Thyroid gland (tissue), 4 donors: ENCODE measurements at regions not wholly inside any gene's neighbourhood (a gene's known extent, or its start where the extent isn't known, plus 50 kb on each side); places are given as distances from the start of the nearest gene placed in this dataset.

Experiments
- DNase-seq, 2 donors: peaks; one replicate each; pipeline ENCODE4 v3.0.0-alpha.2; 2019
- H3K27ac ChIP-seq, 3 donors: fragments of 200-600 bp; sonication (generic); 1 replicate in 2 of 3; 2 replicates in 1 of 3; pipeline ENCODE4 v1.5.1; 2016 to 2019; ENCODE audit warnings: mild to moderate bottlenecking in 1 of 3, moderate library complexity in 1 of 3
- H3K27me3 ChIP-seq: fragments of 200-600 bp; sonication (generic); one replicate; pipeline ENCODE4 v1.5.1; 2019
- H3K36me3 ChIP-seq, 2 donors: fragments of 200-600 bp; sonication (generic); one replicate each; pipeline ENCODE4 v1.5.1; 2016 to 2019
- H3K4me1 ChIP-seq, 2 donors: fragments of 200-600 bp; sonication (generic); one replicate each; pipeline ENCODE4 v1.5.1; 2017 to 2019
- H3K4me3 ChIP-seq, 3 donors: fragments of 200-600 bp; sonication (generic); replicated peaks in 1 of 3; 1 replicate in 2 of 3; 2 replicates in 1 of 3; pipeline ENCODE4 v1.5.1; 2016; ENCODE audit warnings: mild to moderate bottlenecking in 1 of 3
- H3K9me3 ChIP-seq: fragments of 200-600 bp; sonication (generic); one replicate; pipeline ENCODE4 v1.5.1; 2017
- POLR2A ChIP-seq, 2 donors: fragments of 450-650 bp; IDR thresholded peaks; one replicate each; pipeline ENCODE4 v1.6.1; 2017; ENCODE audit warnings: antibody characterized with exemption in 2 of 2, mild to moderate bottlenecking in 2 of 2, moderate library complexity in 1 of 2
- WGBS, 2 donors: methylation state at CpG; one replicate each; pipeline ENCODE4 v1.1.5; 2017; 5-methylcytosine and 5-hydroxymethylcytosine counted together
- intact Hi-C: fragments of 100-400 bp; cut with DNase I; formaldehyde crosslinking; loops from one replicate; pipeline ENCODE4 v1.15.1; 2023
- TF ChIP-seq, protein P1 (sequence below), 6 experiments: fragments of 200-600 bp in 3 of 6; fragments of 450-650 bp in 3 of 6; sonication (generic) in 3 of 6; IDR thresholded peaks; one replicate each; pipeline ENCODE4 v1.5.1; 2016 to 2019; ENCODE audit warnings: antibody characterized with exemption in 6 of 6, mild to moderate bottlenecking in 2 of 6, inconsistent platforms in 1 of 6, moderate library complexity in 1 of 6

DNA sequence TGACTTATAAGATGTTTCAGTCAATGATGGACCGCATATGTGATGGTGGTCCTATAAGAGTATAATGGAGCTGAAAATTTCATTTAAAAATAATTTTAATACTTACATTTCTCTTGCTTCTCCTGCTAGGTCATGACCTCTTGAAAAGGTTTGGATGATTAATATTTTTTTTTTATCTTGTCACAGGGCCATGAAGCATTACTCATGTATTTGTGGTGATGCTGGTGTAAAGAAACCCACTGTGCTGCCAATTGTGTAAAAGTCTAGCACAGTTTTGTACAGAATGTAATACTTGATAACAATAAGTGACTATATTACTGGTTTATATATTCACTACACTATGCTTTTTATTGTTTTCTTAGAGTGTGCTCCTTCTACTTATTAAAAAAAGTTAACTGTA is 124.2 kb upstream of the CELF4 start:
- 96 to 98% methylated on average over 1 of the region's 1 CpG for WGBS, 2 donors
- TF ChIP-seq, protein P1, sequence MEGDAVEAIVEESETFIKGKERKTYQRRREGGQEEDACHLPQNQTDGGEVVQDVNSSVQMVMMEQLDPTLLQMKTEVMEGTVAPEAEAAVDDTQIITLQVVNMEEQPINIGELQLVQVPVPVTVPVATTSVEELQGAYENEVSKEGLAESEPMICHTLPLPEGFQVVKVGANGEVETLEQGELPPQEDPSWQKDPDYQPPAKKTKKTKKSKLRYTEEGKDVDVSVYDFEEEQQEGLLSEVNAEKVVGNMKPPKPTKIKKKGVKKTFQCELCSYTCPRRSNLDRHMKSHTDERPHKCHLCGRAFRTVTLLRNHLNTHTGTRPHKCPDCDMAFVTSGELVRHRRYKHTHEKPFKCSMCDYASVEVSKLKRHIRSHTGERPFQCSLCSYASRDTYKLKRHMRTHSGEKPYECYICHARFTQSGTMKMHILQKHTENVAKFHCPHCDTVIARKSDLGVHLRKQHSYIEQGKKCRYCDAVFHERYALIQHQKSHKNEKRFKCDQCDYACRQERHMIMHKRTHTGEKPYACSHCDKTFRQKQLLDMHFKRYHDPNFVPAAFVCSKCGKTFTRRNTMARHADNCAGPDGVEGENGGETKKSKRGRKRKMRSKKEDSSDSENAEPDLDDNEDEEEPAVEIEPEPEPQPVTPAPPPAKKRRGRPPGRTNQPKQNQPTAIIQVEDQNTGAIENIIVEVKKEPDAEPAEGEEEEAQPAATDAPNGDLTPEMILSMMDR (IDR thresholded peaks at IDR 0.05) = no peak
- TF ChIP-seq POLR2A (IDR thresholded peaks at IDR 0.05) = no peak
- no peaks in the 10 kb centered on the region for H3K27me3 ChIP-seq
- no peaks in the 10 kb centered on the region for H3K36me3 ChIP-seq
- H3K4me1 ChIP-seq = no peaks in the 10 kb centered on the region
- no peaks in the 10 kb centered on the region for H3K9me3 ChIP-seq
- intact Hi-C loops = no loop called here
- DNase-seq = no peak
- no peak overlapping the region for H3K4me3 ChIP-seq
- H3K27ac ChIP-seq = no peak overlapping the region

GRCh38 chr18:37684590-37684989 is 119.0 kb upstream of the CELF4 start:
- TF ChIP-seq, protein P1 (IDR thresholded peaks at IDR 0.05) = no peak
- no peak for TF ChIP-seq POLR2A (IDR thresholded peaks at IDR 0.05)
- intact Hi-C loops = no loop called here
- H3K9me3 ChIP-seq = no peaks in the 10 kb centered on the region
- no peak for DNase-seq
- H3K27me3 ChIP-seq = no peaks in the 10 kb centered on the region
- 68 to 87% methylated on average over 3 of the region's 3 CpGs for WGBS, 2 donors
- H3K4me1 ChIP-seq = no peaks in the 10 kb centered on the region
- no peak overlapping the region for H3K4me3 ChIP-seq
- no peaks in the 10 kb centered on the region for H3K36me3 ChIP-seq
- no peak overlapping the region for H3K27ac ChIP-seq

DNA sequence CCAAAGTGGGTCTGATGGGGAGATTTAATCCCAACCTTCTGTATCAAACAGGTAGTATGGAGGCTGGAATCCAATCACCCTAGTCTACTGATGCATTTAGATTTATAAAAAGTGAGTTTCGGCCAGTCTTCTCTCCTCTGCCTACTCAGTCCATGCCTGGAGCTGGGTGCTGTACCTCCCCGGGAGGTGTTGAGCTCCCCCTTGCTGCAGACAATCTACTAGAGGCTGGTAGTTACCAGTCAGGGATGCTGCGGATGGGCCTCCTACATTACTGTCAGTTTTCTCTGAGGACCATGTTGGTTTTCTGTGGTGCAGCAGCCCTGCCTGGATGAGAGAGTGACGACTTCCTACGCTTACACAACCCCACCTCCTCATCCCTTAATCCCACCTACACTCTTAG is 118.6 kb upstream of the CELF4 start:
- TF ChIP-seq, protein P1 (IDR thresholded peaks at IDR 0.05) = no peak
- TF ChIP-seq POLR2A (IDR thresholded peaks at IDR 0.05) = no peak
- H3K4me3 ChIP-seq = no peak overlapping the region
- H3K4me1 ChIP-seq = no peaks in the 10 kb centered on the region
- DNase-seq = no peak
- intact Hi-C loops = no loop called here
- H3K36me3 ChIP-seq = no peaks in the 10 kb centered on the region
- no peaks in the 10 kb centered on the region for H3K9me3 ChIP-seq
- H3K27me3 ChIP-seq = no peaks in the 10 kb centered on the region
- H3K27ac ChIP-seq = no peak overlapping the region
- 87 to 91% methylated on average over 5 of the region's 5 CpGs for WGBS, 2 donors

GRCh38 chr18:37680911-37681310 is 115.3 kb upstream of the CELF4 start:
- no peaks in the 10 kb centered on the region for H3K27me3 ChIP-seq
- H3K36me3 ChIP-seq = no peaks in the 10 kb centered on the region
- H3K9me3 ChIP-seq = no peaks in the 10 kb centered on the region
- no peak overlapping the region for H3K27ac ChIP-seq
- 38 to 44% methylated on average over 3 of the region's 3 CpGs for whole genome bisulfite sequencing, 2 donors
- DNase-seq = no peak
- no peaks in the 10 kb centered on the region for H3K4me1 ChIP-seq
- H3K4me3 ChIP-seq = no peak overlapping the region
- intact Hi-C loops = no loop called here
- TF ChIP-seq, protein P1 (IDR thresholded peaks at IDR 0.05) = no peak
- no peak for TF ChIP-seq POLR2A (IDR thresholded peaks at IDR 0.05)

- no peaks in the 10 kb centered on the region for H3K4me1 ChIP-seq
- DNase-seq = no peak
- no peak overlapping the region for H3K4me3 ChIP-seq
- no peaks in the 10 kb centered on the region for H3K27me3 ChIP-seq
- TF ChIP-seq, protein P1 (IDR thresholded peaks at IDR 0.05) = no peak
- no peak for TF ChIP-seq POLR2A (IDR thresholded peaks at IDR 0.05)
- 93 to 96% methylated on average over 1 of the region's 1 CpG for whole genome bisulfite sequencing, 2 donors
- H3K27ac ChIP-seq = no peak overlapping the region
- intact Hi-C loops = no loop called here
- H3K36me3 ChIP-seq = no peaks in the 10 kb centered on the region
- H3K9me3 ChIP-seq = no peaks in the 10 kb centered on the region
Measured at GRCh38 chr18:37676276-37676675, 110.7 kb upstream of the CELF4 start.
